Cerebellar cortex (tissue), 1 donor: ENCODE measurements at regions not wholly inside any gene's neighbourhood (a gene's known extent, or its start where the extent isn't known, plus 50 kb on each side); places are given as distances from the start of the nearest gene placed in this dataset.

ENCODE experiments used
- DNase-seq: peaks from one replicate; pipeline ENCODE4 v3.0.0-alpha.2; 2015; ENCODE audit warnings: low spot score

GRCh38 chr11:80596291-80596810 lies 1155.5 kb upstream of the TENM4 start:
- DNase-seq = no peak

GRCh38 chr11:80595011-80595410 lies 1154.2 kb upstream of the TENM4 start:
- no peak for DNase-seq

GRCh38 chr11:80593648-80594374 lies 1153.0 kb upstream of the TENM4 start:
- DNase-seq = no peak

DNA sequence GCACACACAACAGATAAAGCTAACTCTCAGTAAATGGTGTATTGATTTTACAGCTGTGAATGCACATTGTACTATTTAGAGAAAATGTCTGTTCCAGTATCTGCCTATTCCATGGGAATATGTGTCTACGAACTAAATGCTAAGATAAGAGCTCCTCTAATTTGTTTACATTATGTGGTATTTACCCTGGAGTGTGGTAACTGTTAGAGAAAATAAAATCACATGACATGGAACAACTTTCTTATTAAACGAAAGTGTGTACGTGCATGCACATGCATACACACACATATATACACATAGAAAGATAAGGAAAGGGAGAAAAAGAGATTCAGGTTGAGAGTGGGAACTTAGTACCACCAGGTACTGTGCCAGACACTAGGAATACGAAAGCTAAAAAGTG lies 1151.7 kb upstream of the TENM4 start:
- no peak for DNase-seq

- no peak for DNase-seq
These were observed 1147.1 kb upstream of the TENM4 start for GRCh38 chr11:80587906-80588305.

- no peak for DNase-seq
These were observed 1145.6 kb upstream of the TENM4 start for GRCh38 chr11:80586464-80586863.

DNA sequence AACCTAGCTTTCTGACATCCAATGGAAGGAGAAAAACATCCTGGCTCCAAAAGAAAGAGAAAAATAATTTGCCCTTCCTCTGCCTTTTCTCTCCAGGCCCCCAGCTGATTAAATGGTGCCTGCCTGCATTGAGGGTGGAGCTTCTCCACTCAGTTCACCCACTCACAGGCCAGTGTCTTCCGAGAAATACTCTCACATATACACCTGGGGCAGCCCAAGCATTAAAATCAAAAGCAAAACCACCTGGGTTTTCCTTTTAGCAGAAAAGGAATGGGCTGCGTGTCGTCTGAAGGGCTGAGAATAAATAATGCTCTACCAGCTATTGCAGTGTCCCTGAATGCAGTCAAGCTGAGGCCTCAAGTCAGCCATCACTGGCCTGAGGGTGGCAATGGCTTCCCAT lies 1143.8 kb upstream of the TENM4 start:
- no peak for DNase-seq

- no peak for DNase-seq
These were observed 1129.0 kb upstream of the TENM4 start for GRCh38 chr11:80569832-80570231.

DNA sequence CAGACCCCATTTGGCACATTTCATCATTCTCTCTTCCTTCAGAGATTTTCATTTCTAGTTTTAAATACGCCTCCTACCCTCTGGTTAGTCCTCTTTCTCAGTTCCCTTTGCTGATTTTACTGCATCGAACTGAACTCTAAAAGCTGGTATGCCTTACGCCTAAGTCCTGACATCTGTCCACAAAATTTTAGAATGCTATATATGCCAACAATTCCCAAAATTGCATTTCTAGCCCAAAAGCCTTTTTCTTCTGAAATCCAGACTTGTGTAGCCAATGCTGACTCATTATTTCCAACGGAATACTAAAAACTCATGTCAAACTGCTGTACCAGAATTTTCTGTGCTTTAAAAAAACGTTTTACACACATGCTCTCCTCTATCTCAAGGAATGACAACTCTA lies 1124.4 kb upstream of the TENM4 start:
- no peak for DNase-seq

- DNase-seq = no peak
These were observed 1121.8 kb upstream of the TENM4 start for GRCh38 chr11:80562523-80563125.

- DNase-seq = no peak
These were observed 1119.1 kb upstream of the TENM4 start for GRCh38 chr11:80559942-80560341.

- no peak for DNase-seq
These were observed 1112.7 kb upstream of the TENM4 start for GRCh38 chr11:80553565-80553964.

DNA sequence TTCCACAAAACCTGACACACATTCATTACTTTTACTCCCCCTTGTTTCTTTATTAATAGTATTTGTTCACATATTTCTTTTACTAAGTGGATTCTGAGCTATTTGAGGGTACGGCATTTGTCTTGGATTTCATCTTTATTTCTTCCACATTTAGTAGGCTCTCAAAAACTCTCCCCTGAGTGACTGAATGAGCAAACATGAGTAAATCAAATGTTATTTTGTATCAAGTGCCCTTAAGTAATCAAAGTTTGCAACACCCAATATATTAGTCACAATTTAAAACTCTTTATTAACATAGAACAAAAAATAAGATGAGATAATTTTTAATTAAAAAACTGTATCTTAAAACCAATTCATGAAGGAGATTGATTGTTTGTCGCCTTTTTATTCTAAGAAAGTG lies 1101.9 kb upstream of the TENM4 start:
- DNase-seq = no peak

DNA sequence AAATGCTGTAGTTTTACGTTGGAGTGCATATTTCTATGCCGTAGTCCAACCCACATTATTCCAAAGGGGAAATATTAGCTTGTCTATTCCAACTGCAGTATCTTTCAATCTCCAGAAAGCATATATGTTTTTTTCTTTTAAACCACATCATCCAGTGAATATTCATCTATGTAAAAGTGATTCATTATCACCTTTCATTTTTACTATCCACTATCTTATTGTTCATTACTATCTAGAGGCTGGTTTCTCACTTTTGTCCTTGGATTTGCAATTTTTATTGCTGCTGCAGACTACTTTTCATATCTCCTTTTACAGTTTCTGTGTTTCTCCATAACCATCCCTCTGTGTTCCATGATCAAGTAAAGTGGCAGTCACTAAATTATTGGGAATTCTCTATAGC lies 1097.2 kb upstream of the TENM4 start:
- no peak for DNase-seq

DNA sequence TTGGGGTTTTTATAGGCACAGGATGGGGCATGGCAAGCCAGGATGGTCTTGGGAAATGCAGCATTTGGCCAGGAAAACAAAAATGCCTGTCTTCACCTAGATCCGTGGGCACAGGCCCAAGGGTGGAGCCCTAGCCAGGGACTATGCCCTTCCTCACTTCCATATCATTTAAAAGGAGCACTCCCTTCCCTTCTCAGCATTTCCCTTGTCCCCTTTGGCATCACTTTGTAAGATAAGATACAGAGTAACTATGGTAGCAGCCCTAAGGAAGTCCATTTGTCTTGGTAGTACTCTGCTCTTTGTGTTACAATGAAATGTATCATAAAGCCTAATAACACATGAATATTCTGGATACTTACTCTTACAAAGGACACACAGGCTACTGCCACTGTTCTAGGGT lies 1092.6 kb upstream of the TENM4 start:
- no peak for DNase-seq

DNA sequence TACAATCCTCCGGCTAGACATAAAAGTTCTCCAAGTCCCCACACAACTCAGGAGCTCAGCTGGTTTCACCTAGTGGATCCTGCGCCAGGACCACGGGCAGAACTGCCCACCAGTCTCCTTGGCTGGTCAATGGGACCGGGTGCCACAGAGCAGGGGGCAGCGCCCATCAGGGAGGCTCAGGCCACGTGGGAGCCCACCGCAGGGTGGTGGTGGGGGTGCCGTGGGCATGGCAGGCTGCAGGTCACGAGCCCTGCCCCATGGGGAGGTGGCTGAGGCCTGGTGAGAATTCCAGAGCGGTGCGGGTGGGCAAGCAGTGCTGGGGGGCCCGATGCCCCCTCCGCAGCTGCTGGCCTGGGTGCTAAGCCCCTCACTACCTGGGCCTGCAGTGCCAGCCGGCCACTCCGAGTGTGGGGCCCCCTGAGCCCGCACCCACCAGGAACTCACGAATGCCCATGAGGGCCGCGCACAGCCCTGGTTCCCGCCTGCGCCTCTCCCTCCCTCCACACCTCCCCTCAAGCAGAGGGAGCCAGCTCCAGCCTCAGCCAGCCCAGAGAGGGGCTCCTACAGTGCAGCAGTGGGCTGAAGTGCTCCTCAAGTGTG lies 1091.9 kb upstream of the TENM4 start:
- no peak for DNase-seq

- no peak for DNase-seq
These were observed 1088.9 kb upstream of the TENM4 start for GRCh38 chr11:80529726-80530125.

DNA sequence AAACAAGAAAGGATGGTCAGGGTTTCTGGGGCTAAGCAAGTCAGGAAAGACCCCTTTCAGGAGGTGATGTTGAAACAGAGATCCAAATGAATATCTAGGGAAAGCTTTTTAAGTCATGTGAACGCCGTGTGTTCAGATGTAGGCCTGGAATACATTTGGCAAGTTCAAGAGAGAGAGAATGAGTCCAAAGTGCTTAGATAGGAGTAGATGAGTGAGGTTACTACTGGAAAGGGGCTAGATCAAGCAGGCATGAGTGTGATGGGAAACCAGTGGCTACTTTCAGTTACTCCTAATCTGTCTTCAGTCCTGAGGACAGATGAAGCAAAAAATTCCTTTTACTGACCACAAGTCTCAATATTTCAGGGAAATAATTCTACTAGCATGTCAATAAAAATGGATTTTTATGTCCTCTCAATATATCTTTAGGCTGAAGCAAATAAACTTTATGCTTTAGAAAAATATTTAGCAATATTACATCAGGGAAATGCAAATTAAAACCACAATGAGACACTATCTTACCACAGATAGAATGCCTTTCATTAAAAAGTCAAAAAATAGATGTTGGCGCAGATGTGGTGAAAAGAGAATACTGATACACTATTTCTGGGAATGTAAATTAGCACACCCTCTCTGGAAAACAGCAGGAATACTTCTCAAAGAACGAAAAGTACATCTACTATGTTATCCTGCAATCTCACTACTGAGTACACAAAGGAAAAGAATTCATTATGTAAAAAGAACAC lies 1085.0 kb upstream of the TENM4 start:
- no peak for DNase-seq

GRCh38 chr11:80524349-80524748 lies 1083.5 kb upstream of the TENM4 start:
- no peak for DNase-seq

DNA sequence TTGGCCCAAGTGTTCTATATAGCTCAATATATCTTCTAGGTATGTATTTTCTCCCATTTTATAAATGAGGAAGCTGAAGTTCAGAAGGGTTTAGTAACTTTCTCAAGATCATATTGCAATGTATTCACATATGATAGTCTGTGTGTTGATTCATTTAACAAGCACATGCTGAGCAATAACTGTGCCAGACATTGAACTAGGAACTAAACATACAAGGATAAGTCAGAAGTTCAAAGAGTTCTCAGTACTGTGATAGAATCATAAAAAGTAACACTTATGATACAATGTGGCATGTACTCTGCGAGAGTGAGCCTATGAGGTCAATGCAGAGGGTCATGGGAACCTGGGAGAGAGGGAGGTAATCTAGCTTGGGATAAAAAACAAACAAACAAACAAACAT lies 1082.2 kb upstream of the TENM4 start:
- no peak for DNase-seq

- DNase-seq = no peak
These were observed 1080.8 kb upstream of the TENM4 start for GRCh38 chr11:80521592-80521991.

- DNase-seq = no peak
These were observed 1079.7 kb upstream of the TENM4 start for GRCh38 chr11:80520507-80520887.
